ENCODE measurements at regions not wholly inside any gene's neighbourhood (a gene's known extent, or its start where the extent isn't known, plus 50 kb on each side); places are given as distances from the start of the nearest gene placed in this dataset.

GRCh38 chrX:40174854-40175510, 77.2 kb upstream of the BCOR start:
- DNase-seq, result peak; percentile 63

GRCh38 chrX:40174001-40174853, 76.5 kb upstream of the BCOR start:
- DNase-seq, result no peak

- DNase-seq, result no peak
These were observed 75.6 kb upstream of the BCOR start for GRCh38 chrX:40173143-40174000.

- no peak for DNase-seq
These were observed 74.8 kb upstream of the BCOR start for GRCh38 chrX:40172401-40173142.

- no peak for DNase-seq
These were observed 74.0 kb upstream of the BCOR start for GRCh38 chrX:40171513-40172400.

GRCh38 chrX:40170830-40171512, 73.2 kb upstream of the BCOR start:
- DNase-seq, result no peak

- DNase-seq, result peak; percentile 88
These were observed 71.7 kb upstream of the BCOR start for GRCh38 chrX:40169193-40170101.

GRCh38 chrX:40168480-40169011, 70.8 kb upstream of the BCOR start:
- no peak for DNase-seq

GRCh38 chrX:40167850-40168479, 70.2 kb upstream of the BCOR start:
- no peak for DNase-seq

GRCh38 chrX:40167233-40167849, 69.6 kb upstream of the BCOR start:
- DNase-seq, result no peak

GRCh38 chrX:40166582-40166981, 68.8 kb upstream of the BCOR start:
- no peak for DNase-seq

- DNase-seq, result no peak
These were observed 68.1 kb upstream of the BCOR start for GRCh38 chrX:40165861-40166260.

GRCh38 chrX:40165206-40165605, 67.4 kb upstream of the BCOR start:
- DNase-seq, result no peak

GRCh38 chrX:40164751-40165150, 67.0 kb upstream of the BCOR start:
- no peak for DNase-seq

GRCh38 chrX:40158036-40158706, 60.4 kb upstream of the BCOR start:
- DNase-seq, result no peak

GRCh38 chrX:40157228-40158035, 59.7 kb upstream of the BCOR start:
- no peak for DNase-seq

Data from NCI-H1694 (cell line).